ENCODE measurements at regions not wholly inside any gene's neighbourhood (a gene's known extent, or its start where the extent isn't known, plus 50 kb on each side); places are given as distances from the start of the nearest gene placed in this dataset.
"Not testable (repeated sequence)": the region's sequence is repeated elsewhere in the genome, so short reads cannot be mapped to it uniquely, and the experiment has no call there.

DNA sequence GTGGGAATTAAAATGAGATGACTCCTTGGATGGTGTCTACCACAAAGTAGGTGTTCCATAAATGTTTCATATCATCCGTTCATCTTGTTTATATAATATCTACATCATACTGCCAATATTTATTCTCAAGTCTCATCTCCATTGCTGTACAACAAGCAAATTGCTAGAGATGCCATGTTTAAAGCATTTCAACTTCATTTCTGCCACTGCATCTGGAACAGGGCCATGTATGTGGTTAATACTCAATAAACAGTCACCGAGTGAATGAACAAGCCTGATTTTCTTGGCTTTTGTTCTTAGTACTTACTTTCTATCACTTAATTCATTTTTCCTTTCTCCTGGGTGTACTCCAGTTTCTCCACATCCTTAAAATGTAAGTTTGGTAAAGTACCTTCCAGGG lies 107.6 kb downstream of the KCNJ2 start:
- WGBS (ENCODE audit: insufficient coverage, insufficient read length), result no CpG with 5 or more reads among the region's 2 CpGs
- H3K9me3 ChIP-seq (ENCODE audit: control insufficient read depth, insufficient read depth, low read length), result no peaks in the 10 kb centered on the region

DNA sequence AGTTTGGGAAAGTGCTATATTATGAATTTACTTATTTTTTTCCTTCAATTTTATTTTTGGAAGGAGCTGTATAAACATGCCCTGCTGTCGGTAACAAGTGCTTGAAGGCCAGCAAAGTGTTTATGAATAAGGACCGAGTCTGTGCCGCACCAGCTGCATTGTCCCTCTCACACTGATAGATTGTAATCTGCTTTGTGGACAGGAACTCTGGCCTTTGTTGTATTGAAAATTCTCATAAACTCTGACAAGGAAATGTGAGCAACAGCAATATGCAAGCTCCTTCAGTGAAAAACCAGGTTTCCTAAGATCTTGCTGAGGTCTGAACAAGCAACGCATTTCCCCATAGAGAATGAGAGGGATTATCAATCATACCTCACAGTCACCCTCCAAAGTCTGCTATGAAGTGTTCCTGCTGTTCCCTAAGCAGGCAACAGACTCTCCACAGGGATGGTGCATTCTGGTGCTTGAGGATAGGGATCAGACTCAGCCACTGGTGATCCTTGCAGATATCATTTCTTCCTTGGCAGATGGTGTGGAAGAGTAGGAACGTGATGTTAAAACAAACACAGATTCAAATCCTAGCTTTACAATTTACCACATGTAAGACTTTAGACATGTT lies 109.6 kb downstream of the KCNJ2 start:
- H3K36me3 ChIP-seq (ENCODE audit: control insufficient read depth, insufficient read depth, low read length), result no peaks in the 10 kb centered on the region
- no peaks in the 10 kb centered on the region for H3K4me1 ChIP-seq (ENCODE audit: control insufficient read depth, insufficient read depth, low read length)
- DNase-seq (ENCODE audit: low read depth, low spot score), result no peak
- no peak overlapping the region for H3K27ac ChIP-seq (ENCODE audit: low read length)
- H3K9me3 ChIP-seq (ENCODE audit: control insufficient read depth, insufficient read depth, low read length), result no peaks in the 10 kb centered on the region
- H3K4me3 ChIP-seq (ENCODE audit: low read length), result no peak overlapping the region
- no peaks in the 10 kb centered on the region for H3K27me3 ChIP-seq (ENCODE audit: control insufficient read depth, insufficient read depth, low read length)
- WGBS (ENCODE audit: insufficient coverage, insufficient read length), result no CpG with 5 or more reads among the region's 5 CpGs

More for the DNA sequence above, 107.6 kb downstream of the KCNJ2 start:
- no peak overlapping the region for H3K27ac ChIP-seq (ENCODE audit: low read length)
- H3K27me3 ChIP-seq (ENCODE audit: control insufficient read depth, insufficient read depth, low read length), result no peaks in the 10 kb centered on the region
- H3K36me3 ChIP-seq (ENCODE audit: control insufficient read depth, insufficient read depth, low read length), result no peaks in the 10 kb centered on the region
- no peak overlapping the region for H3K4me3 ChIP-seq (ENCODE audit: low read length)
- no peaks in the 10 kb centered on the region for H3K4me1 ChIP-seq (ENCODE audit: control insufficient read depth, insufficient read depth, low read length)
- DNase-seq (ENCODE audit: low read depth, low spot score), result no peak

DNA sequence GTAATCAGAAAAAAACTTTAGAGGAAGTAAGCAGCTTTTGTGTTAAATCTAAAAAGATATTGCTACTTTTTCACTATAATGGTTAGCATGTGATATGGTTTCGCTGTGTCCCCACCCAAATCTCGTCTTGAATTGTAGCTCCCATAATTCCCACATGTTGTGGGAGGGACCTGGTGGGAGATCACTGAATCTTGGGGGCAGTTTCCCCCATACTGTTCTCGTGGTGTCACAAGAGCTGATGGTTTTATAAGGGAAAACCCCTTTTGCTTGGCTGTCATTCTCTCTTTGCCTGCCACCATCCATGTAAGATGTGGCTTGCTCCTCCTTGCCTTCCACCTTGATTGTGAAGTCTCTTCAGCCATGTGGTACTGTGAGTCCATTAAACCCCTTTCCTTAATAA lies 117.1 kb downstream of the KCNJ2 start:
- no peak overlapping the region for H3K4me3 ChIP-seq (ENCODE audit: low read length)
- no CpG with 5 or more reads among the region's 3 CpGs for WGBS (ENCODE audit: insufficient coverage, insufficient read length)
- no peaks in the 10 kb centered on the region for H3K9me3 ChIP-seq (ENCODE audit: control insufficient read depth, insufficient read depth, low read length)
- DNase-seq (ENCODE audit: low read depth, low spot score), result no peak
- no peaks in the 10 kb centered on the region for H3K36me3 ChIP-seq (ENCODE audit: control insufficient read depth, insufficient read depth, low read length)
- H3K27me3 ChIP-seq (ENCODE audit: control insufficient read depth, insufficient read depth, low read length), result no peaks in the 10 kb centered on the region
- no peaks in the 10 kb centered on the region for H3K4me1 ChIP-seq (ENCODE audit: control insufficient read depth, insufficient read depth, low read length)
- no peak overlapping the region for H3K27ac ChIP-seq (ENCODE audit: low read length)

DNA sequence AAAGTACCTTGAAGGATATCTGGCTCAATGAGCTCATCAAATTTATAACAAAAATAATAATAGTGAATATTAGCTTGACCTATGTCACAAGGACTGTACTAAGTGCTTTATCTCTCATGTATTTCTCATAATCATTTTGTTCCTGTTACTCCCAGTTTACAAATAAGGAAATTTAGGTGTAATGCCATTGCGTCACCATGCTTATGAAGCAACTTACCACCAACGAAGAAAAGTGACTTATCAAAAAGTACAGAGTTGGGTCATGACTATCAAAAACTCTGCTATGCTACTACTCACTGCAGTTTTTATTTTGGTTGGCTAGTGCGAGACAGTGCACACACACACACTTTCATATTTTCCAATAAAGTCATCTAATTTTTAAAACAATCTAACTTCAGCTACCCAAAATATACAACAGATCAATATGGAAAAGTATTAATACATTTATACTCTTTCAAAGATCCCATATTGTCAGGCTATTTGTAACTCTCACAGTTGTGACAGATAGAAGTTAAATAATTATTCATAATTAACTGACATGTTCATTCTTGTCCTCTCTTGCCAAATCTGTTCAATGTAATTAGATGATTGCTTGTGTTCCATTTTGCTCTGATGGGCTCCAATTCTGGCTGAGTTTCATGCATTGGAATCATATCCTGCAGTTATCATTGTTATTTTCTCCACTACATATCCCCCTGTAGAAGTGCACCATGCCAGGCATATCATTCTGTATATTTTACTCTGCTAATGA lies 119.4 kb downstream of the KCNJ2 start:
- Histone ChIP-seq H3K9me3 (ENCODE audit: control insufficient read depth, insufficient read depth, low read length) (no peaks in the 10 kb centered on the region), H3K36me3 (ENCODE audit: control insufficient read depth, insufficient read depth, low read length) (no peaks in the 10 kb centered on the region), H3K27me3 (ENCODE audit: control insufficient read depth, insufficient read depth, low read length) (no peaks in the 10 kb centered on the region), H3K4me3 (ENCODE audit: low read length) (no peak overlapping the region), H3K27ac (ENCODE audit: low read length) (no peak overlapping the region), H3K4me1 (ENCODE audit: control insufficient read depth, insufficient read depth, low read length) (no peaks in the 10 kb centered on the region)
- no peak for DNase-seq (ENCODE audit: low read depth, low spot score)
- no CpG with 5 or more reads among the region's 3 CpGs for WGBS (ENCODE audit: insufficient coverage, insufficient read length)

DNA sequence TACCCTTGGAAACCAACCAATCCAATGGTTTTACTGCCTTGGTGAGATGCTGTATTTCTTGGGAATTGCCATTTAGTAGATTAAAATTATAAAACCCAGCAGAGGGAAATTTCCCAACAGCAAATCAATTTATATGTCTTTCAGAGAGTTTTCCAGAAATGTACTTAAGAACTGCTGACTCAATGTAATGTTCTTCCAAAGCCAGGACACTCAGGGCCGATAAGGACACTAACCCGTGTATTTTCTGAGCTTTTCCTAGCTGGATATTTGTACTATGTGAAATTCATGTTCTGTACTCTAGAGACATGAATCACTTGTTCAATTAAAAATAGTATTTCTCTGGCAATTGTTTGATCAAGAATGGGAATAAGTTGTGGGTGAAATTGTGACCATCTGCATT lies 121.4 kb downstream of the KCNJ2 start:
- no peak for DNase-seq (ENCODE audit: low read depth, low spot score)
- Histone ChIP-seq H3K27me3 (ENCODE audit: control insufficient read depth, insufficient read depth, low read length) (no peaks in the 10 kb centered on the region), H3K9me3 (ENCODE audit: control insufficient read depth, insufficient read depth, low read length) (no peaks in the 10 kb centered on the region), H3K36me3 (ENCODE audit: control insufficient read depth, insufficient read depth, low read length) (no peaks in the 10 kb centered on the region), H3K4me1 (ENCODE audit: control insufficient read depth, insufficient read depth, low read length) (no peaks in the 10 kb centered on the region), H3K4me3 (ENCODE audit: low read length) (no peak overlapping the region), H3K27ac (ENCODE audit: low read length) (no peak overlapping the region)
- no CpG with 5 or more reads among the region's 2 CpGs for WGBS (ENCODE audit: insufficient coverage, insufficient read length)

DNA sequence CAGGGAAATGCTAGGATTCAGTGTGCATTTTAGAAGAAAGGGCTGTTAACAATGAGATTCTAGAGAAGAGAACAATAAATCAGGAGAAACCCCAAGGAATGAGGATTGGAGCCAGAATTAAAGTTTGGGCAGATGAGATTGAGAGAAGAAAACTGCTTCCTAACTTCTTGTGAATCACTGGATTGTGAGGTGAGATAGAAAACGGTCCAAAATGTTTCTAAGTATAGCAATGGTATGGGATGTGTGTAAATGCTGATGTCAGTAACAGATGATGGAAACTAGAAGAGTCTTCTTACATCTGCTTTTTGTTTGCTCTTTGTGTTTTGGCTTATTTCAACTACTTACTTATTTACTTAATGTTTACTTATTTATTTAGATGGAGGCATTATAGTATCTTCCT lies 123.0 kb downstream of the KCNJ2 start:
- Histone ChIP-seq H3K36me3 (ENCODE audit: control insufficient read depth, insufficient read depth, low read length) (no peaks in the 10 kb centered on the region), H3K9me3 (ENCODE audit: control insufficient read depth, insufficient read depth, low read length) (no peaks in the 10 kb centered on the region), H3K27ac (ENCODE audit: low read length) (no peak overlapping the region), H3K4me3 (ENCODE audit: low read length) (no peak overlapping the region), H3K27me3 (ENCODE audit: control insufficient read depth, insufficient read depth, low read length) (no peaks in the 10 kb centered on the region), H3K4me1 (ENCODE audit: control insufficient read depth, insufficient read depth, low read length) (no peaks in the 10 kb centered on the region)
- WGBS (ENCODE audit: insufficient coverage, insufficient read length), result no CpG with 5 or more reads among the region's 1 CpG
- no peak for DNase-seq (ENCODE audit: low read depth, low spot score)

DNA sequence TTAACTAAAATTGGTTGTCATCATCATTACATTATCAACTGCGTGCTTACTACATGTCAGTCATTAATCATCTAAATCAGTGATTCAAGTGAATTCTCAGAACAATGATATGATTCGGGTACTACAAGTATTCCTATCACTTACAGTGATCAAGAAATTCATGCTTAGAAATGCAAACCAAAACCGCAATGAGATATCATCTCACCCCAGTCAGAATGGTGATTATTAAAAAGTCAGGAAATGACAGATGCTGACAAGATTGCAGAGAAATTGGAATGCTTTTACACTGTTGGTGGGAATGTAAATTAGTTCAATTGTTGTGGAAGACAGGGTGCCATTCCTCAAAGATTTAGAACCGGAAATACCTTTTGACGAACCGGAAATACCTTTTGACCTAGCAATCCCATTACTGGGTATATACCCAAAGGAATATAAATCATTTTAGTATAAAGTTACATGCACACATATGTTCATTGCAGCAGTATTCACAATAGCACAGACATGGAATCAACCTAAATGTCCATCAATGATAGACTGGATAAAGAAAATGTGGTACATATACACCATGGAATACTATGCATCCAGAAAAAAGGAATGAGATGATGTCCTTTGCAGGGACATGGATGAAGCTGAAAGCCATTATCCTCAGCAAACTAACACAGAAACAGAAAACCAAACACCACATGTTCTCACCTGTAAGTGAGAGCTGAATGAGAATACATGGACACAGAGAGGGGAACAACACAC lies 124.4 kb downstream of the KCNJ2 start:
- H3K4me1 ChIP-seq (ENCODE audit: control insufficient read depth, insufficient read depth, low read length); H3K9me3 ChIP-seq (ENCODE audit: control insufficient read depth, insufficient read depth, low read length): not testable (repeated sequence)
- no CpG with 5 or more reads among the region's 6 CpGs for WGBS (ENCODE audit: insufficient coverage, insufficient read length)

DNA sequence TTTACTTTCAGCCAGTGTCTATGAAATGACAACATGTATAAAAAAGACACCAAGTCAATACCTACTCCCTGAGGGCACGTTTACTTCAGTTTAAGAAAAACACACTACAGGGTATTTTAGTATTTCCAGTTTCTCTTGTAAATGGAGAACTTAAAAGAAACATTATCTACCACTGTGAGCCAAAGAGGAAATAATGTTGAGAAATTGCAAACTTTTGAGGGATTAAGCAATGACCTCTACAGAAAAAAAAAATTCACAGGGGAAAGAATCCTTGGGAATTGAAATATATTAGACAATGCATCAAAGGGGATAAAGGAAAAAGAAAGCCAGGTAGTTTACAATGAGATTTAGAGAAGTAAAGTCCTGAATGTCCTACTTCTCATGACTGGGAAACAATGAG lies 126.0 kb downstream of the KCNJ2 start:
- no peaks in the 10 kb centered on the region for H3K9me3 ChIP-seq (ENCODE audit: control insufficient read depth, insufficient read depth, low read length)
- H3K27ac ChIP-seq (ENCODE audit: low read length), result no peak overlapping the region
- no peaks in the 10 kb centered on the region for H3K36me3 ChIP-seq (ENCODE audit: control insufficient read depth, insufficient read depth, low read length)
- WGBS (ENCODE audit: insufficient coverage, insufficient read length), result no CpG with 5 or more reads among the region's 1 CpG
- H3K27me3 ChIP-seq (ENCODE audit: control insufficient read depth, insufficient read depth, low read length), result no peaks in the 10 kb centered on the region
- no peak overlapping the region for H3K4me3 ChIP-seq (ENCODE audit: low read length)
- no peaks in the 10 kb centered on the region for H3K4me1 ChIP-seq (ENCODE audit: control insufficient read depth, insufficient read depth, low read length)
- DNase-seq (ENCODE audit: low read depth, low spot score), result no peak

More for the DNA sequence above, 124.4 kb downstream of the KCNJ2 start:
- not testable (repeated sequence) for H3K27ac ChIP-seq (ENCODE audit: low read length); H3K36me3 ChIP-seq (ENCODE audit: control insufficient read depth, insufficient read depth, low read length); DNase-seq (ENCODE audit: low read depth, low spot score); H3K27me3 ChIP-seq (ENCODE audit: control insufficient read depth, insufficient read depth, low read length); H3K4me3 ChIP-seq (ENCODE audit: low read length)

DNA sequence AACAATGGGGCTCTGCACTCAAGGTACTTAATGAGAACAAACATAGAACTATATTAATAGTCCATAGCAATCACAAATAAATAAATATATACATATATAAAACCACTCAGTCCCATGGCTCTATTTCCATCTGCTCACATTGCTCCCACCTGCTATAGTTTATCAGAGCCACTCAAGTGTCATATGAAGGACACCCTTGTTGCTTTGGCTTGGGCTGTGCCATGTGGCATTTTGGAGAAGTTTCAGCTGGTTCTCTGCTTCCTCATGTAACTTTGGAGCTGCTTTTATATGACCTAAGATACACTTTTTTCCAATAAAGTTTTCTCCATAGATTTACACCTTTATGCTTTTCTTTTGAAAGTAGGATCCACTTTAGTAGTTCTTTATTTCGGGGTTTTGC lies 126.4 kb downstream of the KCNJ2 start:
- H3K9me3 ChIP-seq (ENCODE audit: control insufficient read depth, insufficient read depth, low read length), result no peaks in the 10 kb centered on the region
- no peak overlapping the region for H3K4me3 ChIP-seq (ENCODE audit: low read length)
- H3K36me3 ChIP-seq (ENCODE audit: control insufficient read depth, insufficient read depth, low read length), result no peaks in the 10 kb centered on the region
- no peaks in the 10 kb centered on the region for H3K27me3 ChIP-seq (ENCODE audit: control insufficient read depth, insufficient read depth, low read length)
- H3K4me1 ChIP-seq (ENCODE audit: control insufficient read depth, insufficient read depth, low read length), result no peaks in the 10 kb centered on the region
- no peak for DNase-seq (ENCODE audit: low read depth, low spot score)
- H3K27ac ChIP-seq (ENCODE audit: low read length), result no peak overlapping the region
- no CpG with 5 or more reads among the region's 1 CpG for WGBS (ENCODE audit: insufficient coverage, insufficient read length)

DNA sequence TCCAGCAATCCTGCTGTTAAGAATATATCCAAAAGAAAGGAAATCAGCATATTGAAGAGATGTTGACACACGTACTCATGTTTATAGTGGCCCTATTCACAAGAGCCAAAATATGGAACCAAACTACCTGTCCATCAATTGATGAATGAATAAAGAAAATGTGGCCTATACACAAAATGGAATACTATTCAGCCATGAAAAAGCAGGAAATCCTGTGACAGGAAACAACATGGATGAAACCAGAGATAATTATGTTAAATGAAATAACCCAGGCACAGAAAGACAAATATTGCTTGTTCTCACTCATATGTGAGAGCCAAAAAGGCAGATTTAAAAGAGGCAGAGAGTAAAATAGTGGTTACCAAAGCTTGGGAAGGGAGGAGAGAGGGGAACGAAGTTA lies 127.1 kb downstream of the KCNJ2 start:
- WGBS (ENCODE audit: insufficient coverage, insufficient read length), result no CpG with 5 or more reads among the region's 2 CpGs
- Histone ChIP-seq H3K27ac (ENCODE audit: low read length) (no peak overlapping the region), H3K27me3 (ENCODE audit: control insufficient read depth, insufficient read depth, low read length) (no peaks in the 10 kb centered on the region), H3K4me3 (ENCODE audit: low read length) (no peak overlapping the region), H3K4me1 (ENCODE audit: control insufficient read depth, insufficient read depth, low read length) (no peaks in the 10 kb centered on the region), H3K9me3 (ENCODE audit: control insufficient read depth, insufficient read depth, low read length) (no peaks in the 10 kb centered on the region), H3K36me3 (ENCODE audit: control insufficient read depth, insufficient read depth, low read length) (no peaks in the 10 kb centered on the region)
- no peak for DNase-seq (ENCODE audit: low read depth, low spot score)

Data from iPS DF 6.9 (cell line).